ENCODE measurements at regions not wholly inside any gene's neighbourhood (a gene's known extent, or its start where the extent isn't known, plus 50 kb on each side); places are given as distances from the start of the nearest gene placed in this dataset.

- DNase-seq (ENCODE audit: low read depth) = no peak
These were observed 496.0 kb upstream of the CLINT1 start for GRCh38 chr5:158354958-158355357.

- no peak for DNase-seq (ENCODE audit: low read depth)
These were observed 492.7 kb upstream of the CLINT1 start for GRCh38 chr5:158351485-158352125.

- DNase-seq (ENCODE audit: low read depth) = no peak
These were observed 491.0 kb upstream of the CLINT1 start for GRCh38 chr5:158349987-158350386.

- no peak for DNase-seq (ENCODE audit: low read depth)
These were observed 485.4 kb upstream of the CLINT1 start for GRCh38 chr5:158344376-158344775.

- DNase-seq (ENCODE audit: low read depth) = no peak
These were observed 481.7 kb upstream of the CLINT1 start for GRCh38 chr5:158340608-158341007.

- no peak for DNase-seq (ENCODE audit: low read depth)
These were observed 467.3 kb upstream of the CLINT1 start for GRCh38 chr5:158326256-158326655.

GRCh38 chr5:158324236-158324635 is 465.3 kb upstream of the CLINT1 start:
- DNase-seq (ENCODE audit: low read depth) = no peak

- no peak for DNase-seq (ENCODE audit: low read depth)
These were observed 463.7 kb upstream of the CLINT1 start for GRCh38 chr5:158322620-158323019.

GRCh38 chr5:158320934-158321333 is 462.0 kb upstream of the CLINT1 start:
- DNase-seq (ENCODE audit: low read depth) = no peak

GRCh38 chr5:158320178-158320674 is 461.3 kb upstream of the CLINT1 start:
- DNase-seq (ENCODE audit: low read depth) = no peak

- DNase-seq (ENCODE audit: low read depth) = no peak
These were observed 458.6 kb upstream of the CLINT1 start for GRCh38 chr5:158317507-158317906.

GRCh38 chr5:158313733-158314464 is 455.0 kb upstream of the CLINT1 start:
- no peak for DNase-seq (ENCODE audit: low read depth)

- DNase-seq (ENCODE audit: low read depth) = no peak
These were observed 454.2 kb upstream of the CLINT1 start for GRCh38 chr5:158313027-158313732.

GRCh38 chr5:158309088-158309807 is 450.3 kb upstream of the CLINT1 start:
- DNase-seq (ENCODE audit: low read depth) = no peak

- no peak for DNase-seq (ENCODE audit: low read depth)
These were observed 449.6 kb upstream of the CLINT1 start for GRCh38 chr5:158308429-158309025.

- DNase-seq (ENCODE audit: low read depth) = no peak
These were observed 446.9 kb upstream of the CLINT1 start for GRCh38 chr5:158305861-158306260.

GRCh38 chr5:158304607-158305006 is 445.7 kb upstream of the CLINT1 start:
- DNase-seq (ENCODE audit: low read depth) = no peak

GRCh38 chr5:158303883-158304282 is 444.9 kb upstream of the CLINT1 start:
- no peak for DNase-seq (ENCODE audit: low read depth)

- no peak for DNase-seq (ENCODE audit: low read depth)
These were observed 444.3 kb upstream of the CLINT1 start for GRCh38 chr5:158303275-158303674.

- no peak for DNase-seq (ENCODE audit: low read depth)
These were observed 443.1 kb upstream of the CLINT1 start for GRCh38 chr5:158302029-158302428.

- DNase-seq (ENCODE audit: low read depth) = no peak
These were observed 442.2 kb upstream of the CLINT1 start for GRCh38 chr5:158301186-158301585.

- no peak for DNase-seq (ENCODE audit: low read depth)
These were observed 441.3 kb upstream of the CLINT1 start for GRCh38 chr5:158300256-158300655.

Data from activated T-cell treated with anti-CD3 and anti-CD28 coated beads for 48 hours (primary cell).